Activated T-helper 17 cell treated with anti-CD3 and anti-CD28 coated beads, Interleukin-2, amount 50 U/mL, for 72 hours (primary cell): ENCODE measurements at regions not wholly inside any gene's neighbourhood (a gene's known extent, or its start where the extent isn't known, plus 50 kb on each side); places are given as distances from the start of the nearest gene placed in this dataset.

Source experiments
- ATAC-seq: fragments of 150-1000 bp; cut with Tn5 transposase; replicated peaks from 2 replicates; pipeline ENCODE4 v1.10.0; 2021; ENCODE audit warnings: mild to moderate bottlenecking, moderate library complexity
- H3K27ac Mint-ChIP-seq: one replicate; pipeline ENCODE4 v1.8.0; 2022; ENCODE audit warnings: mixed read lengths
- H3K27me3 Mint-ChIP-seq: one replicate; pipeline ENCODE4 v1.8.0; 2022; ENCODE audit warnings: mixed read lengths
- H3K36me3 Mint-ChIP-seq: one replicate; pipeline ENCODE4 v1.8.0; 2022; ENCODE audit warnings: low read depth, mild to moderate bottlenecking, mixed read lengths
- H3K4me1 Mint-ChIP-seq: one replicate; pipeline ENCODE4 v1.8.0; 2022; ENCODE audit warnings: mixed read lengths
- H3K4me3 Mint-ChIP-seq: one replicate; pipeline ENCODE4 v1.8.0; 2022; ENCODE audit warnings: mild to moderate bottlenecking, mixed read lengths
- H3K9me3 Mint-ChIP-seq: one replicate; pipeline ENCODE4 v1.8.0; 2022; ENCODE audit warnings: mixed read lengths

DNA sequence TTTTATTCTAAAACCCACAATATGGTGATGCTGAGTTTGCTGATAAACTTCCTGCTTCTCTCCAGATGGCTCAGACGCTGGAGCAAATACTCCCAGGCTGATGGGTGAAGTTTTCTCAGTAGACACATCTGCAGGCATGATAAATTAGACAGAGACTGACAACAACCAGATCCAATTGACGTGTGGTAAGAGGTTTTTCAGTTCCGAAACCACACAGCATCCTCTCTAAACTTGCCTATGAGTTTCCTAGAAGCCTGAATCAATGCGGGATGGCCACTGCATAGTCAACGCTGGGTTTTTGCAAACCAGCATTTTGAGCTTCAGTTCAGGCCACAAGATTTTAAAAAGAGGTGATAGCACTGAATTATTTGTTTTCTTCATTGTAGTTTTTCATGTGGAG is 360.3 kb upstream of the ARRDC4 start:
- peaks cover 8% of the 10 kb centered on the region for H3K9me3 Mint-ChIP-seq
- ATAC-seq = no peak

DNA sequence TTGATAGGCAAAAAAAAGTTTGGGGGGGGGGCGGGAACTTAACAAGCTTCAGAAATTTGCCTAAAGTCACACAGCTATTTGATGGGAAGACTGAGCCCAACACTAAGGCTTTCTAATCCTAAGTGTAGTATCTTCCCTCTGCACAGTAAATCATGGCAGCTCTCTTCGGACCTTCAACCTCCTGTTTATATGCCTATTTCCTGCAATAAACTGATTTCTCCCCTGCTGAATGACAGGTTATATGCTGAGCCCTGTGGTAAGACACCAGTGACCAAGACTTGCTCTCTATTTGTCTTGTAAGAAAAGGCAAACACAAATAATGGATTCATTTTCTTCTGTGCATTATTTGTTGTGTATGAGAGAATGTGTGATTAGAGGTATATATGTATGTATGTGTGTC is 355.8 kb upstream of the ARRDC4 start:
- Mint-ChIP-seq H3K27me3 (no peaks in the 10 kb centered on the region), H3K4me3 (no peak overlapping the region), H3K4me1 (no peaks in the 10 kb centered on the region), H3K9me3 (peaks cover 8% of the 10 kb centered on the region), H3K27ac (no peak overlapping the region), H3K36me3 (no peaks in the 10 kb centered on the region)
- no peak for ATAC-seq

More for the DNA sequence above, 360.3 kb upstream of the ARRDC4 start:
- no peaks in the 10 kb centered on the region for H3K27me3 Mint-ChIP-seq
- H3K4me1 Mint-ChIP-seq = no peaks in the 10 kb centered on the region
- H3K4me3 Mint-ChIP-seq = no peak overlapping the region
- no peaks in the 10 kb centered on the region for H3K36me3 Mint-ChIP-seq
- H3K27ac Mint-ChIP-seq = no peak overlapping the region

DNA sequence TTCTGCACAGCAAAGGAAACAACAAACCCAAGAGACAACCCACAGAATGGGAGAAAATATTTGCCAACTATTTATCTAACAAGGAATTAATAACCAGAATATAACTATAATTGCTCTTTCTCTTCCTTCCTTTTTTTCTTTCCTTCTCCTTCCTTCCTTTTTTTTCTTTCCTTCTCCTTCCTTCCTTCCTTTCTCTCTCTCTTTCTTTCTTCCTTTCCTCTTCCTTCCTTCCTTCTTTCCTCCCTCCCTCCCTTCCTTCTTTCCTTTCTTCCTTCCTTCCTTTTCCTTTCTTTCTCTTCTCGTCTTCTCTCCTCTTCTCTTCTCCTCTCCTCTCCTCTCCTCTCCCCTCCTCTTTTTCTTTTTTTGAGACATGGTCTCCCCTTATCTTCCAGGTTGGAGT is 345.4 kb upstream of the ARRDC4 start:
- Mint-ChIP-seq H3K27ac (no peak overlapping the region), H3K4me3 (no peak overlapping the region), H3K9me3 (peaks cover 25% of the 10 kb centered on the region), H3K4me1 (no peaks in the 10 kb centered on the region), H3K27me3 (no peaks in the 10 kb centered on the region), H3K36me3 (no peaks in the 10 kb centered on the region)
- ATAC-seq = no peak

DNA sequence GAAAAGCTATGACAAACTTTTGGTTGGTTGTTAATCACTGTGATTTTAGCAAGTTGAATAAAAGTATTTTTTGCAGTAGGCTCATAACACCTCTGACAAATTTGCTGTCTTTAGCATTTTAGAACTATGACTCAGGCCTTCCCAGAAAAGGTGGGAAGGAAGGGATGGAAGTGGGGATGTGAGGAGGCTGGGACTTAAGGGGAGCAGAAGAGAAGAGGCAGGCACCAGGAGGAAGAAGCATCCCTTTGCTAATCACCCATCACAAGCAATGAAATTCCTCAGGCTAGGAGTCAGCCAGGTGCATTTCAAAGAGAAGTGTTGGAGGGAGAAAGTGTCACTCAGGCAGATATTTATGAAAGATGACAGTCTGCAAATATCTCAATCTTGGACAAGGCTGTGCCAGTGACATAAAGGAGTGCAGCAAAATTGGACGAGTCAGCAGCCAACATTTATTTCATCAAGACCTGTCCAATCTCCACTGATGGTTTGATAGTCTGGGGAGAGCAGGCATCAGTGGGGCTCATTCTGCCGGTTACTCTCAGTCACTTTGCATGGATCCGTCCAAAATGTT is 337.3 kb upstream of the ARRDC4 start:
- Mint-ChIP-seq H3K27ac (no peak overlapping the region), H3K27me3 (no peaks in the 10 kb centered on the region), H3K4me1 (no peaks in the 10 kb centered on the region), H3K4me3 (no peak overlapping the region), H3K9me3 (peaks cover 23% of the 10 kb centered on the region), H3K36me3 (no peaks in the 10 kb centered on the region)
- ATAC-seq = no peak

DNA sequence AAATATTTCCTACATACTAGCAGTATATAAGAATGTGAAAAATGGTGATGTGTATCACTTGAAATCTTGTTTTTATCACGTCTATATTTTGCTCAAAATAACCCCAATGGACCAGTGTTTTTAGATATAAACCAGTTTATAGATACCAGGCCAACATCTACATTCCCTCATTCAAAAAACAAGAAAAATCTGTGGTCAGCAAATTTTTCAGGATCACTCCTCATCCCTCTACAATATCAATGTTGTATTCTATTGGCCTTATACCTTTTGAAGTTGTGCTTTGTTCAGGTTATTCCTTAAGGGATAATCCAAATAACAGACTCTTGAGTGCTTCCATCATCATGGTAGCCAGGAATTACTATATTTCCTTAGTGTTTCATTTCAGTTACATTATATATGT is 332.9 kb upstream of the ARRDC4 start:
- Mint-ChIP-seq H3K36me3 (no peaks in the 10 kb centered on the region), H3K27ac (no peak overlapping the region), H3K27me3 (no peaks in the 10 kb centered on the region), H3K9me3 (peaks cover 22% of the 10 kb centered on the region), H3K4me1 (no peaks in the 10 kb centered on the region), H3K4me3 (no peak overlapping the region)
- no peak for ATAC-seq

DNA sequence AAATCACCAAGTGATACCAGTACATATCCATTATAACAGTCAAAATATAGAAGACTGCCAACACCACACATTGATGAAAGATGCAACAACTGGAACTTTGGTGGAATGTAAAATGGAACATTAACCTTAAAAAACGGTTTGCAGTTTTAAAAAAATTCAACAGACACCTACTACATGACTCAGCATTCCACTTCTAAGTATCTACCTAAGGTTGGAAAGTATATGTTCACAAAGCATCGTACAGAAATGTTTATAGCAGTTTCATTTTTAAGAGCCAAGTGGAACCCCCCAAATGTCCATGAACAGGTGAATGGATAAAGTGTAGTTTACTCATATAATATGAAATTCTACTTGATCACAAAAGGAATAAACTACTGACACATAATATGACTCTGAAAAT is 314.7 kb upstream of the ARRDC4 start:
- no peak overlapping the region for H3K27ac Mint-ChIP-seq
- no peaks in the 10 kb centered on the region for H3K36me3 Mint-ChIP-seq
- peaks cover 3% of the 10 kb centered on the region for H3K9me3 Mint-ChIP-seq
- H3K4me1 Mint-ChIP-seq = no peaks in the 10 kb centered on the region
- no peak overlapping the region for H3K4me3 Mint-ChIP-seq
- no peaks in the 10 kb centered on the region for H3K27me3 Mint-ChIP-seq
- ATAC-seq = no peak

DNA sequence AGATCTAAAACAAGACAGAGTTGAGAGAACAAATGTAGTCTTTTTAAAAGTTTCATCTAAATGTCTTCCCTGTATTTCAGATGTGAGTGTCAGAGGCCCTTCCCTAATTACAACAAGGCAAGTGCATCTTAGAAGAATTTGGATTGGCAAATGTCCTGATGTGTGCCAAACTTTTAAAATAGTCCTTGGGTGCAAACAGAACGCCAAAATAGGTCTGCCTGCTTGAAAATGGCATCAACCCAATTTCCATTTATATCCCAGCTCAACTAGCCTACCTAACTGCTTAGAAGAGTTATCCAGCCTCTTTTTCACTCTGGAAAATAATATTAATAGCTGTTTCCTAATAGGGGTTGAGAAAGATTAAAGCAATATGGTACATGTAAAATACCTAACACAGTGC is 311.8 kb upstream of the ARRDC4 start:
- ATAC-seq = no peak
- H3K4me3 Mint-ChIP-seq = no peak overlapping the region
- H3K4me1 Mint-ChIP-seq = no peaks in the 10 kb centered on the region
- peaks cover 8% of the 10 kb centered on the region for H3K27me3 Mint-ChIP-seq
- no peaks in the 10 kb centered on the region for H3K9me3 Mint-ChIP-seq
- H3K27ac Mint-ChIP-seq = no peak overlapping the region
- H3K36me3 Mint-ChIP-seq = no peaks in the 10 kb centered on the region

DNA sequence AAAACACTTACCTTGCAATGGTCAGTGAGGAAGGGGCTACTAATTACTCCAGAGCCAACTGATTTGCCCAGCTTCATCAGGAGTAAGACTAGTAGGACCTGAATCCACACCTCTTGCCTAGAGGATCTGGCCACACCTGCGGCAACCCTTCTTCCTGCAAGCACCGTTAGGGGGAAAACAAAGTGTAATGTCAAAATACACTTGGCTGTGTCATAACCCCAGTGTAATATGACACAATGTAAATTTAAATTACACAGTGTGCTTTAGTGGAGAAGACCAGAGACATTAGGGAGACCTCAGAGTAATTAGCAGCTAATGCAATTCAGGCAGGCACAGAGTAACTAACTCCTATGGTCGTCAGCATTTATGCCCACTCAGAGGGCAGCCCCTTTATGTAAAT is 308.5 kb upstream of the ARRDC4 start:
- H3K36me3 Mint-ChIP-seq = no peaks in the 10 kb centered on the region
- peaks cover 6% of the 10 kb centered on the region for H3K9me3 Mint-ChIP-seq
- H3K27me3 Mint-ChIP-seq = peaks cover 8% of the 10 kb centered on the region
- H3K4me3 Mint-ChIP-seq = no peak overlapping the region
- H3K4me1 Mint-ChIP-seq = no peaks in the 10 kb centered on the region
- ATAC-seq = no peak
- no peak overlapping the region for H3K27ac Mint-ChIP-seq

DNA sequence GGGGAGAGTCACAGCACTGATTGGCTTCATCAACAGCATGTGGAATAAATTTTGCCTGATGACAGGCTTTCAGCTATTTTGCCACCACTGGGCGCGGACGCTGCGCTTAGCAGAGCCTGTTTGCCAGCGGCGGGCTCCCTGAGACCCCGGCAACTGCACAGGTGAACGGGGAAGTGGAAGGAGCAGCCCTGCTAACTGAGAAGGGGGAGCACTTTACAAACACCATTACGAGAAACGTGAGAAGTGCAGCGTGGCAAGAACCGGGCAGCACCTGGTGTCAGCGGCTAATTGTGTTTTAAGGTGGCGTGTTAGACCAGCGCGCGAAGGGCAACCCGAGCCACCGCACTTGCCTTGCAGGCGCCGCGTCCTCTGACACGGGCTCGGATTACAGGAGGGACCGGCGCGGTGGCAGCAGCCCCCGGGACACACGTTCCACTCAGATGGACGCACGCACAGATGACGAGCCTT is 307.8 kb upstream of the ARRDC4 start:
- H3K9me3 Mint-ChIP-seq = peaks cover 9% of the 10 kb centered on the region
- H3K4me3 Mint-ChIP-seq = no peak overlapping the region
- H3K4me1 Mint-ChIP-seq = no peaks in the 10 kb centered on the region
- H3K36me3 Mint-ChIP-seq = no peaks in the 10 kb centered on the region
- peaks cover 8% of the 10 kb centered on the region for H3K27me3 Mint-ChIP-seq
- no peak overlapping the region for H3K27ac Mint-ChIP-seq
- no peak for ATAC-seq

DNA sequence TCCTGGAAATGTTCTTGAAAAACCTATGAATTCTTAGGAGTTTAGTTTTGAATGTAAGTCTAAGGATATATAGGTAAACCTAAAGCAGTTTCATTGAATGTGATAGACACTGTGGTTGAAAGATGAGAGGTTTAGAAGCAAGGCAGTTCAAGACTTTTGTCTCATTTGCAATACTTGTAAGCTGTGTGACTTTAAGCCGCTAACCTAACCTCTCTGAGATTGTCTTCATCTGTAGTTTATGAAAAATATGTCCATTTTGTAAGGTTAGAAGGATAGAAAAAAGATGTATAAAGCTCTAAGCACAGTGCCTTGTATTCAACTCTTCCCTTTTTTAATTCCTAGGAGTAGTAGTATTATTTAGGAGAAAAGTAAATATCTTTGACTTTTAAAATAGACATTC is 306.6 kb upstream of the ARRDC4 start:
- Mint-ChIP-seq H3K9me3 (peaks cover 12% of the 10 kb centered on the region), H3K27me3 (peaks cover 8% of the 10 kb centered on the region), H3K27ac (no peak overlapping the region), H3K4me3 (no peak overlapping the region), H3K4me1 (no peaks in the 10 kb centered on the region), H3K36me3 (no peaks in the 10 kb centered on the region)
- no peak for ATAC-seq

DNA sequence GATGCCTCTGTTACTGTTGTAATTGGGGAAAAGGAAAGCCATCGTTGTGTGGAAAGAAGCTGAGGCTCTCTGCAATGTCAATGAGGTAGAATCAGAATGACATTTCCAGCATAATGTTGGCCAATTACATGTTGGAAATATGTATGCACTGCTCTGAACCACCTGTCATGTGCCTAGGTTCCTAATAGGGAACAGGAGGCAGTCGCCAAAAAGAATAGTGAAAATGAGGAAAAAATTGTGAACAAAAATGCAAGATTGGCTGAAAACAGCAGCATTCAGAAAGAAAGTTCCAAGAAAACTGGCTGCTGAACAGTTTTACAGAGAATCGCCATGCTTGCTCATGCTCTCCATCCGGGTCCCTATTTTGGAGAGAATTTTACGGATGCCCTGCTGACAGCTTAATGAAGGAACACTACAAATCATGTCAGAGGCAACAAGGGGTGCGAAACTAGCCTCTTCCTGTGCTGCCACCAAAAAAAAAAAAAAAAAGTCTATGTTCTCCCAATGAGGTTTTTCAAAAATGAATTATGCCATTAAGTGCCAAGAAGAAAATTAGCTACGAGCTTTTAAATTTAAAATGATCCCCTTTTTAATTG is 305.9 kb upstream of the ARRDC4 start:
- no peak for ATAC-seq
- no peak overlapping the region for H3K27ac Mint-ChIP-seq

DNA sequence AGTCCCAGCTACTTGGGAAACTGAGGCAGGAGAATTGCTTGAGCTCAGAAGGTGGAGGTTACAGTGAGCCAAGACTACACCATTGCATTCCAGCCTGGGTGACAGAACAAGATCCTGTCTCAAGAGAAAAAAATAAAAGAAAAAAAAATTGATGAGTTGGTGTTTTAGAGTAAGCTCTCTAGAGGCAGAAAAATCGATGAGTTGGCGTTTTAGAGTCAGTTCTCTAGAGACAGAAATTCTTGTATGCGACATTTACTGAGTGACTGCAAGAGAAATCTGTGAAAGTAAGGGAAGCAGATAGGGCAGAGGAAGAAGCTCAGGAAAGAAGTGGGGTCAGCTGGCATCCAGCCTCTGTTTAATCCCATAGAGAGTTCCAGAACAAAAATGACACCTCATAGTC is 298.7 kb upstream of the ARRDC4 start:
- no peak for ATAC-seq
- no peaks in the 10 kb centered on the region for H3K36me3 Mint-ChIP-seq
- no peaks in the 10 kb centered on the region for H3K27me3 Mint-ChIP-seq
- H3K4me1 Mint-ChIP-seq = no peaks in the 10 kb centered on the region
- H3K4me3 Mint-ChIP-seq = no peak overlapping the region
- H3K27ac Mint-ChIP-seq = no peak overlapping the region
- peaks cover 15% of the 10 kb centered on the region for H3K9me3 Mint-ChIP-seq

More for the DNA sequence above, 305.9 kb upstream of the ARRDC4 start:
- Mint-ChIP-seq H3K36me3 (no peaks in the 10 kb centered on the region), H3K27me3 (peaks cover 8% of the 10 kb centered on the region), H3K9me3 (peaks cover 12% of the 10 kb centered on the region), H3K4me3 (no peak overlapping the region), H3K4me1 (no peaks in the 10 kb centered on the region)

DNA sequence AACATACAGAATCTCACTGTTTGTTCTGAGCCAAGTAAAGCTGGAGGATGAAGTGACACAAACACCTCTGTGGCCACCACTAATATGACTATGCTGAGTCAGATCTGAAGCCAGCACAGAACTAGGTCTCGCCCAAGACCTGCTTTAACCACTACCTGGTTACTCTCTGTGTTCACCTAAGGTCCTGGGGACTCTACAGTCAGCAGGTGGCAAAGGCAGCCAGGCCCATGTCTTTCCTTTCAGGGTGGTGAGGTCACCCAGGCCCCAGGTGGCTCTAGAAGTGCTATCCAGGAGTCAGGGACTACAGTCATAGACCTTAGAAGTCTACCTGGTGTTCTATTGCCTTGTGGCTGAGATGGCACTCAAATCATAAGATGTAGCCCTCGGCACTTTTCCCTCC is 287.9 kb upstream of the ARRDC4 start:
- H3K4me3 Mint-ChIP-seq = no peak overlapping the region

DNA sequence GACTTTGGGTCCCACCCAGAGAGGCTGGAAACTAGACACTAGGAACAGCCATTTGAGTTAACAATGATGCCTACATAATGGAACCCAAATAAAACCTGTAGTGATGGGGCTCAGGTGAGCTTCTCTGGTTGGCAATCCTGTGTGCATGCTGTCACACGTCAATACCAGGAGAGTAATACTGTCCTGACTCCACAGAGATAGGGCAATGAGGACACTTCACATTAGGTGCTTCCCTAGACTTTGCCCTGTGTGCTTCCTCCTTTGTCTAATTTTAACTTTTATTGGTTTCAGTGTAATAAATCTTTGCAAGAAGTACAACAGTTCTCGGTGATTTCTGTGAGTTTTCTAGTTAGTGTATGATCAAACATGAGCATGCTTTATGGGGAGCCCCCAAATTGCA is 281.8 kb upstream of the ARRDC4 start:
- Mint-ChIP-seq H3K4me1 (no peaks in the 10 kb centered on the region), H3K27ac (no peak overlapping the region), H3K9me3 (peaks cover 23% of the 10 kb centered on the region), H3K4me3 (no peak overlapping the region), H3K27me3 (no peaks in the 10 kb centered on the region), H3K36me3 (no peaks in the 10 kb centered on the region)
- ATAC-seq = no peak

More for the DNA sequence above, 287.9 kb upstream of the ARRDC4 start:
- Mint-ChIP-seq H3K27me3 (no peaks in the 10 kb centered on the region), H3K36me3 (no peaks in the 10 kb centered on the region), H3K4me1 (no peaks in the 10 kb centered on the region), H3K27ac (no peak overlapping the region), H3K9me3 (peaks cover 8% of the 10 kb centered on the region)
- ATAC-seq = no peak

DNA sequence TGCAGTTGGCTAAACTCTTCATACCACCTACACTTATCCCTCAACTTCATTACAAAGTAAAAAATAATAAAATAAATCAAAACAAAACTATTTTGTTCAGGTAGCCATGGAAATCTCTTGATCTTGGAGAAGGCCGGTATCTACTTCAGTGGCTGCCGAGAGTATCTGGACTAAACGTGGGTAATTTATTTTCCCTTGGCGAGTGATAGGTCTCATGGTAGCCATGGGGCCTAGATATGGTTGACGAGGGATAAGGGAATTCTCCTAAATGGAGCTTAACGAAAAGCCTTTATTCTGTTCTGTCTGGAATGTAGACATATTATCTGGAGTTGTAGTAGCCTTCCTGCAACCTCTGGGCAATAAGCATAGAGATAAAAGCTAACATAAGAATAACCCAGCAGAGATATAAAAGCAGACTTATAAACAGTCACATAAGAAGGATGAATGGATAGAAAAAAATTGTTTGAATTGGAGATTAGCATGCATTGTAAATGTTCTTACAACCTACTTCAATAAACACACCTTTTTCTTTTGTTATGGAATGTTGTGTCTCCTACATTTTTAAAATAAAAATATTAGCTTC is 281.3 kb upstream of the ARRDC4 start:
- no peak overlapping the region for H3K27ac Mint-ChIP-seq
- no peaks in the 10 kb centered on the region for H3K4me1 Mint-ChIP-seq
- no peaks in the 10 kb centered on the region for H3K36me3 Mint-ChIP-seq
- H3K9me3 Mint-ChIP-seq = peaks cover 23% of the 10 kb centered on the region
- H3K27me3 Mint-ChIP-seq = no peaks in the 10 kb centered on the region
- H3K4me3 Mint-ChIP-seq = no peak overlapping the region
- no peak for ATAC-seq
